ENCODE measurements at regions not wholly inside any gene's neighbourhood (a gene's known extent, or its start where the extent isn't known, plus 50 kb on each side); places are given as distances from the start of the nearest gene placed in this dataset.

- TF ChIP-seq POLR2A (IDR thresholded peaks at IDR 0.05; ENCODE audit: borderline replicate concordance, extremely low read depth, insufficient read depth, insufficient read length) (no peak), POLR2AphosphoS5 (IDR thresholded peaks at IDR 0.05; ENCODE audit: low read depth, low read length) (no peak), TCF7L2 (IDR thresholded peaks at IDR 0.05; ENCODE audit: borderline replicate concordance, extremely low read depth, insufficient read depth, insufficient read length) (no peak), EZH2 (IDR thresholded peaks at IDR 0.05) (no peak), CTCF (IDR thresholded peaks at IDR 0.05 in 2 of 3, conservative IDR thresholded peaks at IDR 0.05 in 1 of 3; ENCODE audit: borderline replicate concordance in 1 of 3, insufficient read depth in 1 of 3, low read depth in 2 of 3, low read length in 2 of 3) (no peak), CEBPB (IDR thresholded peaks at IDR 0.05; ENCODE audit: low read depth) (no peak), ZBTB33 (IDR thresholded peaks at IDR 0.05; ENCODE audit: extremely low read depth, insufficient replicate concordance, low read length) (no peak)
These were observed 73.7 kb upstream of the STK32A start for GRCh38 chr5:147160902-147161700.
